ENCODE measurements at regions not wholly inside any gene's neighbourhood (a gene's known extent, or its start where the extent isn't known, plus 50 kb on each side); places are given as distances from the start of the nearest gene placed in this dataset.
"Not testable (repeated sequence)": the region's sequence is repeated elsewhere in the genome, so short reads cannot be mapped to it uniquely, and the experiment has no call there.

DNA sequence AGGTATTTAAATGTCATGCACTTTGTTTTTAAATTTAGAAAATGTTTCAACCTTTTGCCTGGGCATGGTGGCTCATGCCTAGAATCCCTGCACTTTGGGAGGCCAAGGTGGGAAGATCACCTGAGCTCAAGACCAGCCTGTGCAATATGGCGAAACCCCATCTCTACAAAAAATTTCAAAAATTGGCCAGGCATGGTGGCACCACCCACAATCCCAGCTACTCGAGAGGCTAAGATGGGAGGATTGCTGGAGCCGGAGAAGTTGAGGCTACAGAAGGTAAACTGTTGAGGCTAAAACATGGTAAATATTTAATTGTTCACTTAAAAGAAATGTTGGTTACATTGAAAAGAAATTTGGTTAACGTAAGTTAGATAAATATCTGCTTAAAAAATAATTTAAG, 108.4 kb upstream of the IGLL5 start:
- no peak for DNase-seq (ENCODE audit: low spot score)

DNA sequence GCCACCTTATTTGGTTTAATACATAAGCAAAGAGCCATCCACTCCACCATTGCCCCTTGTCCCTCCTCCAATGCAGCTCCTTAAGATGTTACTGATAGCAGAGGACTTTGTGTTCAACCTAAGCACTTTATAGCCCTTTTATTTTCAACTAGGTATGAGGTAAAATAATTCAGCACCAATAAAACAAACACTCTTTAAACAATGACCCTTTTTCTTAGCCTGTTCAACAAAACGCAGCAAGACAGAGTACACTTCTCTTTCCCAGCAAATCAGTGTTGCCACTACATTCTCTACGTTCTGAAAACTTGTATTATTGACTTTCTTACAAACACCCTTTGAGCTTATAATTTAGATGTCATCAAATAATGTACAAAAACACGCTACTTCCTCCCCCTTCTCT, 104.0 kb upstream of the IGLL5 start:
- no peak for DNase-seq (ENCODE audit: low spot score)

DNA sequence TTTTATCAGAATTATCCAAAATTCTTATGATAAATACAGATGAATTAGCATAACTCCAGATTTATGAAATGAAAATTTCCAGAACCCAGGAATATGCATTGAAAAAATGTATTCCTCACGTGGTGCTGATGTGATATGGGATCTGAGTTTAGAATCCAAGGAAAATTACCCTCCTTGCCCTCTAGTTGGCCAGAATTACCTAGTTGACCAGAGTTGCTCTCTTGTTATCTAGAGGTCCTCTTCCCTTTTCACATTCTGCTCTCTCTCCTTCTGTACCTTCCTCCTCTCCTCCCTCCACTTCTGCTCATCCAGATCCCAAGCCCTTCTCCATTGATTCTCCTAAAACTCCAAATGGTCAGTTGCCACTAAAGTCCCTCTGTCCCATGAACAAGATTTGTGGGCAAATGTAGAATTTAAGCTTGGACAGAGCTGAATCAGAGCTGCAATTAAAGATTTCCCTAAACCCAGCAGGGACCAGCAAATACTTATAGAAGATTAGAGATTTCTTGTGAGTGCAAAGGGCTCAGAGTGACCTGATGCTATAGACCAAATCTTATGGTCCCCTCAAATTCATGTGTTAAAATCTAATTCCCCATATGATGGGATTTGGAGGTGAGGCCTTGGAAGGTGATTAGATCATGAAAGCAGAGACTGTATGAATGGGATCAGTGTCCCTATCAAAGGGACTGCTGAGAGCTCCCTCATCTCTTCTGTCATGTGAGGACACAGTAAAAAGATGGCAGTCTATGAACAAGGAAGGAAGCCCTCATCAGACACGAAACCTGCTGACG, 103.2 kb upstream of the IGLL5 start:
- DNase-seq (ENCODE audit: low spot score) = no peak

DNA sequence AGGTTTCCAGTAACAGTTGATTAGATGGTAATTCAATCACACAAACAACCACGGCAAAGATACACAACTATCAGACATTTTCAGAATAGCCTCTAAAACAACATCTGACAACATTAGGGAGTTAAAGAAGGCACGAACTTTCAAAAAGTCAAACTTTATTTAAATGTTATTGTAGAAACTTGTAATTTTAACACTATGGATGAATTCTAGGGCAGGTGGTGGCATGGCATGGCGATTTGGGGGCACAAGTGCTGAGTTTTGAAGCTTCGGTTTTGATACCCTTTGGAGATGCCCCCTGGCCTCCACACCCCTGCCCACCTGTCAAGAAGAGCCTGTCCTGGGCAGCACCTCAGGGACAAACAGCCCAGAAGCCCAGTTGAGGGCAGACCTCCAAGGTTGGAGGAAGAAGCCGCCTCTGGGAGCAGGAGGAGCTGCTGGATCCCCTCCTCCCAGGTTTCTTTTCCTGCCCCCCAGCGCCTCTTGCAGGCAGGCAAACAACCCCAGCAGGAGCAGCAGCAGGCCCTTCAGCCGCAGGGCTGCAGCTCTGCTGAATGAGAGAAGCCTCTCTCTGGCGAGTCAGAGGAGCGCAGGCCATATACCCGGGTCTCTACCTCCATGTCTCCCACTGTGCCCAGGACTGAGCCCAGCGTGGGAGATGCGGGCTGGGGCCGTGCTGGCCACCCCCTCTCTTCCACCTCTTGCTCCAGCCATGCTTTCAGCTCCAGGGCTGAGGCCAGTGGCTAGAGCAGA, 102.1 kb upstream of the IGLL5 start:
- no peak for DNase-seq (ENCODE audit: low spot score)

DNA sequence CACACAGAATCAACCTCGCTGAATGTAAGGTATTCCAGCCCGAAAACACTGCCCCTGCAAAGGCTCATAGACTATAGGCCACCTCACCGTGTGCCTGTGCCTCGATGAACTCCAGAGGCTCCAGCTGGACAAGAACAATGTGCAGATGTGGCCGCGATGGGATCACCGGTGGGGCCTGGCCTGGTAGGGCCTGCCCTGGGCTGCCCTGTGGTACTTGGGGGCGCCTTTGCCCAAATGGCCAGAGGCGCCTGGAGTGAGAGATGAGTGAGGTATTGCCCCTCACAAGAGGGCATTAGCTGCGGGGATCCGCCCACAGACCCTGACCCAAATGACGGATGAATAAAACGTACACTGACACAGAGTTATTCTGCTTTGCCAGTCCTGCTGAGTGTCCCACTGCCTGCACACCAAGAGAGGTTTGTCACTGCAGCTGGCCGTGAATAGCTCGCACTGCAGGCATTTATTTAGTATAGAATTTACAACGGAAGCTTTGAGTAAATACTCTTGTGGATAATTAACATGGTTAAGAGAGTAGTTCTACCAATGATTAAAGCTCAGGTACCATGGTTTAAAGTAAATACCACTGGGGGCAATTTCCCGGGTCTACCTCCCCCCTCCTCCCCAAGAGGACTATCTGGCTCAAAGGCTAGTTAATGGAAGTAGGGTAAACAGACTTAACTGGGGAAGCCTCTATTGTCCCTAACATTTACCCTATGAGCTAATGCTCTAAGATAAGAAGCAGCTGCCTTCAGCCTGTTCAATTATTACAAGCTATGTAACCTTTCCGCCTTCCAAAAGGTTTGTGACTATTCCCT, 101.1 kb upstream of the IGLL5 start:
- no peak for DNase-seq (ENCODE audit: low spot score)

DNA sequence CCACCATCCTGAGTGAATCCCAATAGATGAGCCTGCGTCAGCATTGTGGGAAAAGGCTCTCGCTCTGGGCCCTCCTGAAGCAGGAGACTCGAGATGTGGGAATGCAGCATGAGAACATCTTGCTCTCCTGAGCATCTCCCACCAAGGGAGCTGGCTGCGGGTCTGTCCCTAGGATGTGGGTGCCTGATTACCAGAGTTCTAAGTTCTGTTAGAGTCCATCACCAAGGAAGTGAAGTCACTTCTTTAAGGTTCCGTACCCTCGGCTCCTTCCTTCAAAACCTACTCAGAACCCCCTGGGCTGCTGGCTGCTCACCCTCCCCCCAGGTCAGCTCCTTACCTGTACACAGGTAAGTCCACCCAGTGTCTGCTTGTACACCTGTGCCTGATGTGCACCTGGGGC, 100.5 kb upstream of the IGLL5 start:
- no peak for DNase-seq (ENCODE audit: low spot score)

DNA sequence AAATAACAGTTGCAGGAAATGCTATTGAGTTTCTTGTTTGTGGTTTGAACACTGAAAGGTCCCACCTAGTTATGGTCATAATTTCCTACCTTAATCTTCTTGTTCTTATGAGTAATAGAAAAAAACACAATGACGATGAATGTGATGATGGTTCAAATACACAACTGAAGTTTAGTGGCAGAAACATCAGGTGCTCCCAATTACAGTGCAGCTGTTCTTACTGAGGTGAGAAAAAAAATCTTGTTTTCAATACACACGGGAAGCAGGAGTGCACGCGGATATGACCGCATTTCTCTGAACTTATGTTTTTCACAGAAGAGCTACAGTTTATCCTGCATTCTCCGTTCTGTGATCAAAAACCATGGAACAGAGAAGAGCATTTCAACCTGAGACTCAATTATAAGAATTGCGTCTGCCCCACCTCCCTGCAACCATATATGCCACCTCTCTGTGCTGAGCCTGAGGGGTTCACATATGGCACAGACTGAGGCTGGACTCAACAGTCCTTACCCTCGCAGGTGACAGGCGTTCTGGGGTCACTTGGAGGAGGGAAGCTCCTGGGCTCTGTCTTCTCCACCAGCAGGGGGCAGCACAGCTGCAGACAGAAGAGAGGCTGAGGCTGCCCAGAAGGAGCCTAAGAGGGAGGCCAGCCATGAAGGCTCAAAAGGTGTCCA, 99.7 kb upstream of the IGLL5 start:
- DNase-seq (ENCODE audit: low spot score) = peak; percentile 62

DNA sequence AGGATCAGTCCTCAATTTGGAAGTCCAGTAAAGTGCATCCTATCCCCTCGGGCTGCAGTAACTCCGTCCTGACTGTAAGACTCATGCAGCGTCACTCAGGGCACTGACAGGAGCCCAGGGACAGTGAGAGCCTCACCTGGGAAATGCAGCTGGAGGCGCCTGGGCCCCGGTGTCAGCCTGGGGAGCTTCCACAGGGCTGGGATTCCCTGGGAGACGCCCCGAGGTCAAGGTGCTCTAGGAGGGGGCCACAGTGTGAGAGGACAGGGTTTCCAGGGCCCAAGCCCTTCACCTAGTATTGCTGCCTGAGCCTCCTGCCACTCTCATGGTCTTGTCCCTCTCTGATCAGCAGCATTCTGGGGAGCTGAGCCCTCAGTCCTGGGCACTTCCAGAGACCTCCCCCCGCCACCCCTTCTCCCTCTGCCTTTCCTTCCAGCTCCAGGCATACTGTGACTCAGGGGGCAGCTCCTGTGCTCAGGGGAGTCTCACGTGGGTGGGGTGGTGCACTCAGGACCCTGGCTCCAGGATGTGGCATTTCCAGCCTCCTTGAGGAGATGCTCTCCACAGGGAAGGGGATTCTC, 99.1 kb upstream of the IGLL5 start:
- no peak for DNase-seq (ENCODE audit: low spot score)

DNA sequence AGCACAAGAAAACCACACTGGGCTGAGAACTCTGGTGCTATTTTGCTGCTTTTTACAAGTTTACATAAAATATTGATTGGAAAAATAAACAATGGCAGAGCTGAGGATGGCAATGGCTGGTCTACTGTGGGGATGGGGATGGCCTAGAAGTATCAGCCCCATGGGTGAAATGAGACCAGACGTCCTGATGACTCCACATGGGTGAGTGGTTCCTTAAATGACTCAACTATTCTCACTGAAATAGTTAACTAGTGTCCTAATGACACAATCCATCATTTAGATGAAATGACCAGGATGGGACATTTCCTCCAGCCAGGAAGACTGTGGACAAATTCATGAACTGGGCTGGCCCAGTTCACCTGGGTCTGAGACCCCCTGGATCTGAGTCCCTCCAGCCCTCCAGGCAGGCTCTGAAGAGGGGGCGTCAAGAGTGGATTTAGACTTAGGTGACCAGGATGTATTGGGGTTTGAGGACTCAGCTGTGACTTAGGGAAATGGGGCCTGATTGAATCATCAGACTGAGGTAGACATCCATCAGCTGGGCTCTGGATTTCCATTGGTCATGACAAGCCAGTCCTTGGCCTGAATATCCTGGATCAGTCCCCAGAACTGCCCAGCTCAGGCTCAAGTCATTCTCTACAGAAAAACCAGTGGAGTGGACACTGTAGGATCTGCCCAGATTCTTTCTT, 98.2 kb upstream of the IGLL5 start:
- DNase-seq (ENCODE audit: low spot score) = no peak

DNA sequence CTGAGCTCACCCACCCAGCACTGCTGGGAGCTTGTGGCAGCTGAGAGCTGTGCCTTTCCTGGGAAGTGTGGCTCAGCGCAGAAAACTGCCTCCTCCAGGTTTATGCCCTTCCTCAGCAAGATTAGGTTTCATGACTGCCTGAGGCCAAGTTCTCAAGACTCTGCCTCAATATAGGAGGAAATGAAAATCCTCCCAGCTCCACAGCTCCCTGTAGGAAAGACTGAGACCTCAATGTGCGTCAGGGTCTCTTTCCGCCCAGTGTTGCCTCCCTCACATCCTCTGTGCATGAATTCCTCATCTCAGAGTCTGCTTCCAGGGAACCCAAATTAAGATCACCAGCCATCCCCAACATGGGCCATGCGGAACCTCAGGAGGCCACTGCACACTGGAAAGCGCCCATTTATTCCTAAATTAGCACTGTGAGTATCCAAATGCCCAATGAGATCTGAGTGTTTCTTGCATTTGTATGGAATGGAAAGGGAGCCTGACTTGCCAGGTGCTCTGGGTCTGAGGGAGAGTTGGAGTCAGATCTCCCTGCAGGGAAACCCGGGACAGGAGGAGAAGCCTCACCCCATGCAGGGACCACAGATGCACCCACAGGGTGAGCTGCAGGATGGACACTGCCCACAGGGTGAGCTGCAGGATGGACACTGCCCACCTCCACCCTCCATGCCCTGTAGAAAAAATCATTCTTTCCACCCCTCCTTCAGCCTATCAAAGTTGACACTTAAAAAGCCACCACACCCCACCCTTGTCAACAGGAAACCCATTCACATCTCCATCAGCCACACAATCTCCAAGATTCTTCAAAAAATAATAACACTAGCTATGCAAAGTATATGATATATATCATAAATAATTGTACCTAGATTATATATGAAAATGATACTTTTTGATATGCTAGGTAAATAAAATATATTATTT, 97.4 kb upstream of the IGLL5 start:
- no peak for DNase-seq (ENCODE audit: low spot score)

DNA sequence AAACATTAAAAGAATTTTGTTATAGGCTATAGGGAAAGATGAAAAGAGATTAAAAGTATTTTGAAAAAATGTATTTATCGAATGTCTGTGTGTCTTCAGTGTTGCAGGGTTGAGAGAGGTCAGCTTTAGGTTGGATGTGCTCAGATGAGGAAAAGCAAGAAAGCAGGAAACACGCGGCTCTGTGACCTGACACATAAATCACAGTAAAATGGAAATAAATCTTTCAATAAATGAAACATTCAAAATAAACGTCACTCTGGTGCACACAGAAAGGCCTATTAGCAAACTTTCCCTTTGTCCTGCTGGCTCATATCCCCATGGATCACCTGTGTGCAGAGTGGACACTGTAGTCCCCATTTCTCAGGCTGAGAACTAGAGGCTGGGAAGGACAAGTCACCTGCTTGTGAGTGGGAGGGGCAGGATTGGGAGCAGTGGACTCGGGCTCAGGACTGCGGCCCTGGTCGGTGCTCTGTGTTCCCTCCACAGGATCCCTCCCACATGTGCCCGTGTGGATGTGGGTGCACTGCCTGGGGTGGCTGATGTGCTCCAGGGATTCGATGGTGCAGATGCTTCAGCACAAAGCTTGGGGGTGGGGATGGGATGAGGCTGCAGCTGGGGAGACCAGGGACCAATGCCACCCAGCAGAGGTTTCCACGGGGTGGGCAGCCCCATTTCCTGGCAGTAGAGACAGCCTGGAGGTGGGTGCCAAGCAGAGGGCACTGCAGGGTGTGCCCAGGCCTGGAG, 96.0 kb upstream of the IGLL5 start:
- DNase-seq (ENCODE audit: low spot score) = no peak

DNA sequence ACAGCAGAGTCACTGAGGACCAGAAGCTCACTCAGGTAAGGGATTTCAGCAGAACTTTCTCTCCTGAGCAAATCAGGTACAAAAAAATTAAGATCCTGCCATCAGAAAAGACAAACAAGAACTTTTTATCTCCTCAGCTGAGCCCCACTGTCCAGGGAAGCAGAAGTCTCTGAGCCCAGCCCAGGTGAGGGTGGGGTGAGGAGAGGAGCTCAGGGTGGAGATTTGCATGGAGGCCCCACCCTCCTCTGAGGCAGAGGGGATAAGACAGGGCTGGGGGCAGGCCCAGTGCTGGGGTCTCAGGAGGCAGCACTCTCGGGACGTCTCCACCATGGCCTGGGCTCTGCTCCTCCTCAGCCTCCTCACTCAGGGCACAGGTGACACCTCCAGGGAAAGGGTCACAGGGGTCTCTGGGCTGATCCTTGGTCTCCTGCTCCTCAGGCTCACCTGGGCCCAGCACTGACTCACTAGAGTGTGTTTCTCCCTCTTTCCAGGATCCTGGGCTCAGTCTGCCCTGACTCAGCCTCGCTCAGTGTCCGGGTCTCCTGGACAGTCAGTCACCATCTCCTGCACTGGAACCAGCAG, 95.3 kb upstream of the IGLL5 start:
- DNase-seq (ENCODE audit: low spot score) = not testable (repeated sequence)

DNA sequence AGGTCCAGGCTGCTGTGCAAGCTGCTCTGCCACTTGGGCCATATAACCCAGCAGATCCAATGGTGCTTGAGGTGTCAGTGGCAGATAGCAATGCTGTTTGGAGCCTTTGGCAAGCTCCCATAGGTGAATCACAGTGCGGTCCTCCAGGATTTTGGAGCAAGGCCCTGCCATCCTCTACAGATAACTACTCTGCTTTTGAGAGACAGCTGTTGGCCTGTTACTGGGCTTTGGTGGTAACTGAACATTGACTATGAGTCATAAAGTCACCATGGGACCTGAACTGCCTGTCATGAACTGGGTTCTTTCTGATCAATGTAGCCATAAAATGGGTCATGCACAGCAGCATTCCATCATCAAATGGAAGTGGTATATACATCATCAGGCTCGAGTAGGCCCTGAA, 92.0 kb upstream of the IGLL5 start:
- not testable (repeated sequence) for DNase-seq (ENCODE audit: low spot score)

DNA sequence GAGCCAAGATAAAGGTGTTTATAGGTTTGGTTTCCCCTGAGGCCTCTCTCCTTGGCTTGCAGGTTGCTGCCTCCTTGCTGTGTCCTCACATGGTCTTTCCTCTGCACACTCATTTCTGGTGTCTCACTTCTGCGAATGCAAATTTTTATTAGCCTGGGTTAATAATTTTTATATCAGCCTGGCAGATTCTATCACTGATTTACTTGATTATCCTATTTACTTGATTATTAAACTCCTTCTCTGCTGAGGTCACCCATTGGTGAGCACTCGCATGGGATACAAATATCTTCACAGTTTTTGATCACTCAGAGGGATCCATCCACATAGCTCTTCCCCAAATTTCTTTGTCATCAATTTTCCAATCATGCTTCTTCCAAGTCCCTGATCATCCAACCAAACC, 90.9 kb upstream of the IGLL5 start:
- no peak for DNase-seq (ENCODE audit: low spot score)

DNA sequence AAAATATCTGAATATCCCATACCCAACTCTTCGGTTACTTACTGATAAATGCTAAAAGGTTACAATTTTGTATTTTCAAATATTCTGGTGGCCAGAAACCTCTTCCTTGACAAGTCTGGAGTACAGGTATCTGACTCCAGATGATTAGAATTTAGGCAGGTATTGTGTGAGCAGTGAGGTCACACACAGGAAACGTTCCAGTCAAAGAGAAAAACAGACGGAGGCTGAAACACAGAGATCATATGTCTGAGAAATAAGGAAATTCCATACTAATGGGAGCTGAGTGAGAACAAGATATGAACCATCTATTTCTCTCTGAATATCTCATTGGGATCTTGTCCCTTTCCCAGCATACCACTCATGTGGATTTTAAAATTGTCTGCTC, 89.4 kb upstream of the IGLL5 start:
- no peak for DNase-seq (ENCODE audit: low spot score)

DNA sequence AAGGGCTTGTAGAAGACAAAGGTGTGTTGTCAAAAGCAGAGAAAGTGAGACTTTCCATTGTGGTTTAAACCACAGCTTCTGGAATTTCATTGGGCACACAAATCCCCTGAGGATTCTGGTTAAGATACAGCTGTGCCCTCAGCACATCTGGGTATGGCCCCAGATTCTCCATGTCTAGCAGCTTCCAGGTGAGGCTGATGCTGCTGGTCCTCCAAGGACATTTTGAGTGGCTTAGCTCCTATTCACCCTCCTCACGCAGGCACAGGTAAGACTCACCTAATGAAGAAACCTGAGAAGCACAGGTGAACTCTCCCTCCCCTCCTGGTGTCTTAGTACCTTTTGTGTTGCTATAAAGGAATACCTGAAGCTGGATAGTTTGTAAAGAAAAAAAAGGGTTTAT, 88.9 kb upstream of the IGLL5 start:
- no peak for DNase-seq (ENCODE audit: low spot score)

DNA sequence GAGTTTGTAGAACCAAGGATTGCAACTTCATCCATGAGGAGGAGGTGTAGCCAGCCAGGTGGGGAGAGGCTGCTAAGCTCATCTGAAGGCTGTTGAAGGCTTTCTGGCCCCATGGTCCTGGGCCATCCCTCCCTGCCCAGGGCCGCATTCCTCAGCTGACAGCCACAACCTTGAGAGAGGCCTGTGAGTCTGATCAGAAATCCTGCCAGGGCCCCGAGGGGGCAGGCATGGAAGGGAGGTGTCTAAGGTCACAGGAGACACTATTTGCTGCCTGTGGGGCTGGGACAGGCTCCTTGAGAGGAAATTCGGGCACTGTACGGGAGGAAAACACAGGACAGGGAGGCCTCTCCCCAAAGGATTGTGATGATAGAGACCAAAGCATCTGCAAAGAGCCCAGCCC, 88.1 kb upstream of the IGLL5 start:
- DNase-seq (ENCODE audit: low spot score) = no peak

DNA sequence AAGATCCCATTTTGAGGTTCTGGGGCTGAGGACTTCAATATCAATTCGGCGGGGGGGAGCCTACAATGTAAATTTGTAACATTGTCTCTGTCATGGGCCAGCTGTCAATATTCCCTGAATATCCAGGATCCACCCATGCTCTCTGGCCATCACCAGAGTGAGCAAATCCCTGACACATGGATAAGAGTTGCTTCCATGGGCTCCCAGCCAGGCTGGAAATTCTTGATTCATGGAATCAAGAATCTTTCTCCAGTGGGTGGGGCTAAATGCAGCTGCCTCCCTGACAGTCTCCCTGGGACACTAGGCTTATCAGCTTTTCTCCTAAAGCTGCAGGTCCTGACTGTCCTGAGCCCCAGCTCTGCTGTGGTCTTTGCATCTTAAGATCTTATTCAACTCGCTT, 86.9 kb upstream of the IGLL5 start:
- no peak for DNase-seq (ENCODE audit: low spot score)

DNA sequence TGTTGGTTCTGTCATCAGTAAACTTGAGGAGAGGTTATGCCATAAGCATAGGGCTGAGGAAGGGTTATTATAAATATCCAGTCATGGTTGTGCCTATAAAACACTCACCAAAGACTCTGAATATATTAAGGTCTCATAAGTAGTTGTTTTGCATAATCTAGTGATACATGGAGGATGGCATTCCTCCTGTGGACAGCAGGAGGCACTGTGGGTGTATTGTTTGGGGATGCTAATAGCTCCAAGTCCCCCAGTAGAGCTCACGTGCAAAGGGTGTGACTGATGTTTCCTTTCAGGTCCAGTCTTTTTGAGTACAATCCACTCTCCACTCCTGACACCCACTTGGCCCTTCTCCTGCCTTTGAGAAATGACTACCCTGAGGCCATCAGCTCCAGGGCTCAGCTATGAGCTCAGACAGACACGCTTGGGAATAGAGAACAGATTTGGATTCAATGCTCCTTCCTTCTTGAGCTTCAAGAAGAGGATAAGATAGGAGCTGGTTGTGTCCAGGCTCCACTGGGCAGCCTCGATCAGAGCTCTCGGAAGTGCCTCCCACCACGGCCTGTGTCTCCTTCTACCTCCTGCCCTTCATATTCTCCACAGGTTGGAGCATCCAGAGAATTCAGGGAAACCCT, 85.2 kb upstream of the IGLL5 start:
- DNase-seq (ENCODE audit: low spot score) = no peak
